ENCODE measurements at regions not wholly inside any gene's neighbourhood (a gene's known extent, or its start where the extent isn't known, plus 50 kb on each side); places are given as distances from the start of the nearest gene placed in this dataset.

GRCh38 chr10:125283191-125283835 is 123.0 kb upstream of the CTBP2 start:
- no peak overlapping the region for H3K23ac ChIP-seq (ENCODE audit: low read length)
- H2BK5ac ChIP-seq (ENCODE audit: low read depth, low read length, poor library complexity), result no peak overlapping the region
- DNase-seq, result peak in 1 of 2 donors; percentile 9
- no peaks in the 10 kb centered on the region for H3K79me2 ChIP-seq (ENCODE audit: control insufficient read depth, insufficient read depth, low read length, poor library complexity)
- H3K36me3 ChIP-seq (ENCODE audit: control insufficient read depth in 1 of 2, insufficient read depth in 2 of 2, low read length in 2 of 2), result no peaks in the 10 kb centered on the region
- no peak overlapping the region for H4K8ac ChIP-seq (ENCODE audit: low read depth, low read length)
- WGBS (ENCODE audit: extremely low coverage, insufficient coverage, insufficient read length), result no CpG with 5 or more reads among the region's 7 CpGs
- no peak overlapping the region for H4K91ac ChIP-seq (ENCODE audit: low read depth, low read length)
- no peak overlapping the region for H3K9ac ChIP-seq (ENCODE audit: low read length)
- H3K27me3 ChIP-seq (ENCODE audit: insufficient read depth, low read length), result no peaks in the 10 kb centered on the region
- no peaks in the 10 kb centered on the region for H3K79me1 ChIP-seq (ENCODE audit: low read length)
- no peak overlapping the region for H3K27ac ChIP-seq (ENCODE audit: low read depth, low read length)
- H3K18ac ChIP-seq (ENCODE audit: low read length), result no peak overlapping the region
- no peaks in the 10 kb centered on the region for H3K4me1 ChIP-seq (ENCODE audit: control insufficient read depth in 1 of 2, insufficient read depth in 2 of 2, low read length in 2 of 2)
- no peak overlapping the region for H2AFZ ChIP-seq (ENCODE audit: insufficient read depth, low read length, poor library complexity)
- H3K4me3 ChIP-seq (ENCODE audit: low read depth, low read length), result no peak overlapping the region
- H2BK120ac ChIP-seq (ENCODE audit: insufficient read depth, low read length, poor library complexity), result no peak overlapping the region
- H2BK12ac ChIP-seq (ENCODE audit: low read length), result no peak overlapping the region
- H3K4me2 ChIP-seq (ENCODE audit: low read length), result no peak overlapping the region
- no peaks in the 10 kb centered on the region for H3K9me3 ChIP-seq (ENCODE audit: insufficient read depth, low read depth, low read length)
- no peak overlapping the region for H3K14ac ChIP-seq (ENCODE audit: low read length)
- H3K4ac ChIP-seq (ENCODE audit: low read depth, low read length), result no peak overlapping the region
- H4K12ac ChIP-seq (ENCODE audit: low read depth, low read length), result no peak overlapping the region
- H2AK5ac ChIP-seq (ENCODE audit: low read length), result no peak overlapping the region

GRCh38 chr10:125281091-125281490 is 120.7 kb upstream of the CTBP2 start:
- H3K36me3 ChIP-seq (ENCODE audit: control insufficient read depth in 1 of 2, insufficient read depth in 2 of 2, low read length in 2 of 2), result no peaks in the 10 kb centered on the region
- no peak overlapping the region for H2BK120ac ChIP-seq (ENCODE audit: insufficient read depth, low read length, poor library complexity)
- no peak overlapping the region for H2AFZ ChIP-seq (ENCODE audit: insufficient read depth, low read length, poor library complexity)
- no peak overlapping the region for H4K12ac ChIP-seq (ENCODE audit: low read depth, low read length)
- no peak overlapping the region for H3K23ac ChIP-seq (ENCODE audit: low read length)
- H2BK5ac ChIP-seq (ENCODE audit: low read depth, low read length, poor library complexity), result no peak overlapping the region
- no peaks in the 10 kb centered on the region for H3K4me1 ChIP-seq (ENCODE audit: control insufficient read depth in 1 of 2, insufficient read depth in 2 of 2, low read length in 2 of 2)
- H2BK12ac ChIP-seq (ENCODE audit: low read length), result no peak overlapping the region
- H3K4me3 ChIP-seq (ENCODE audit: low read depth, low read length), result no peak overlapping the region
- no peak overlapping the region for H4K91ac ChIP-seq (ENCODE audit: low read depth, low read length)
- H3K27ac ChIP-seq (ENCODE audit: low read depth, low read length), result no peak overlapping the region
- no CpG with 5 or more reads among the region's 6 CpGs for WGBS (ENCODE audit: extremely low coverage, insufficient coverage, insufficient read length)
- DNase-seq, result no peak
- no peak overlapping the region for H2AK5ac ChIP-seq (ENCODE audit: low read length)
- H3K9ac ChIP-seq (ENCODE audit: low read length), result no peak overlapping the region
- no peak overlapping the region for H3K4me2 ChIP-seq (ENCODE audit: low read length)
- H3K79me1 ChIP-seq (ENCODE audit: low read length), result no peaks in the 10 kb centered on the region
- H4K8ac ChIP-seq (ENCODE audit: low read depth, low read length), result no peak overlapping the region
- no peaks in the 10 kb centered on the region for H3K79me2 ChIP-seq (ENCODE audit: control insufficient read depth, insufficient read depth, low read length, poor library complexity)
- no peaks in the 10 kb centered on the region for H3K9me3 ChIP-seq (ENCODE audit: insufficient read depth, low read depth, low read length)
- H3K4ac ChIP-seq (ENCODE audit: low read depth, low read length), result no peak overlapping the region
- H3K18ac ChIP-seq (ENCODE audit: low read length), result no peak overlapping the region
- H3K14ac ChIP-seq (ENCODE audit: low read length), result no peak overlapping the region
- H3K27me3 ChIP-seq (ENCODE audit: insufficient read depth, low read length), result no peaks in the 10 kb centered on the region

GRCh38 chr10:125276133-125276532 is 115.8 kb upstream of the CTBP2 start:
- H3K4me2 ChIP-seq (ENCODE audit: low read length), result no peak overlapping the region
- no peak overlapping the region for H4K12ac ChIP-seq (ENCODE audit: low read depth, low read length)
- no CpG with 5 or more reads among the region's 2 CpGs for WGBS (ENCODE audit: extremely low coverage, insufficient coverage, insufficient read length)
- H4K8ac ChIP-seq (ENCODE audit: low read depth, low read length), result no peak overlapping the region
- H3K23ac ChIP-seq (ENCODE audit: low read length), result no peak overlapping the region
- no peak overlapping the region for H2AFZ ChIP-seq (ENCODE audit: insufficient read depth, low read length, poor library complexity)
- no peak overlapping the region for H3K14ac ChIP-seq (ENCODE audit: low read length)
- no peak overlapping the region for H4K91ac ChIP-seq (ENCODE audit: low read depth, low read length)
- H3K79me1 ChIP-seq (ENCODE audit: low read length), result no peaks in the 10 kb centered on the region
- H2AK5ac ChIP-seq (ENCODE audit: low read length), result no peak overlapping the region
- no peak for DNase-seq
- no peak overlapping the region for H2BK12ac ChIP-seq (ENCODE audit: low read length)
- H3K4me1 ChIP-seq (ENCODE audit: control insufficient read depth in 1 of 2, insufficient read depth in 2 of 2, low read length in 2 of 2), result no peaks in the 10 kb centered on the region
- H3K4ac ChIP-seq (ENCODE audit: low read depth, low read length), result no peak overlapping the region
- no peaks in the 10 kb centered on the region for H3K9me3 ChIP-seq (ENCODE audit: insufficient read depth, low read depth, low read length)
- H3K18ac ChIP-seq (ENCODE audit: low read length), result no peak overlapping the region
- no peaks in the 10 kb centered on the region for H3K27me3 ChIP-seq (ENCODE audit: insufficient read depth, low read length)
- no peaks in the 10 kb centered on the region for H3K79me2 ChIP-seq (ENCODE audit: control insufficient read depth, insufficient read depth, low read length, poor library complexity)
- no peak overlapping the region for H3K9ac ChIP-seq (ENCODE audit: low read length)
- no peak overlapping the region for H2BK120ac ChIP-seq (ENCODE audit: insufficient read depth, low read length, poor library complexity)
- no peaks in the 10 kb centered on the region for H3K36me3 ChIP-seq (ENCODE audit: control insufficient read depth in 1 of 2, insufficient read depth in 2 of 2, low read length in 2 of 2)
- no peak overlapping the region for H3K27ac ChIP-seq (ENCODE audit: low read depth, low read length)
- no peak overlapping the region for H2BK5ac ChIP-seq (ENCODE audit: low read depth, low read length, poor library complexity)
- no peak overlapping the region for H3K4me3 ChIP-seq (ENCODE audit: low read depth, low read length)

GRCh38 chr10:125274961-125275360 is 114.6 kb upstream of the CTBP2 start:
- Histone ChIP-seq H3K79me2 (ENCODE audit: control insufficient read depth, insufficient read depth, low read length, poor library complexity) (no peaks in the 10 kb centered on the region), H4K12ac (ENCODE audit: low read depth, low read length) (no peak overlapping the region), H3K36me3 (ENCODE audit: control insufficient read depth in 1 of 2, insufficient read depth in 2 of 2, low read length in 2 of 2) (no peaks in the 10 kb centered on the region), H3K4ac (ENCODE audit: low read depth, low read length) (no peak overlapping the region), H2BK5ac (ENCODE audit: low read depth, low read length, poor library complexity) (no peak overlapping the region), H3K23ac (ENCODE audit: low read length) (no peak overlapping the region), H2BK12ac (ENCODE audit: low read length) (no peak overlapping the region), H2AK5ac (ENCODE audit: low read length) (no peak overlapping the region), H2BK120ac (ENCODE audit: insufficient read depth, low read length, poor library complexity) (no peak overlapping the region), H4K91ac (ENCODE audit: low read depth, low read length) (no peak overlapping the region), H4K8ac (ENCODE audit: low read depth, low read length) (no peak overlapping the region), H3K14ac (ENCODE audit: low read length) (no peak overlapping the region), H3K27ac (ENCODE audit: low read depth, low read length) (no peak overlapping the region), H3K4me3 (ENCODE audit: low read depth, low read length) (no peak overlapping the region), H3K79me1 (ENCODE audit: low read length) (no peaks in the 10 kb centered on the region), H3K27me3 (ENCODE audit: insufficient read depth, low read length) (no peaks in the 10 kb centered on the region), H2AFZ (ENCODE audit: insufficient read depth, low read length, poor library complexity) (no peak overlapping the region), H3K4me1 (ENCODE audit: control insufficient read depth in 1 of 2, insufficient read depth in 2 of 2, low read length in 2 of 2) (no peaks in the 10 kb centered on the region), H3K9me3 (ENCODE audit: insufficient read depth, low read depth, low read length) (no peaks in the 10 kb centered on the region), H3K18ac (ENCODE audit: low read length) (no peak overlapping the region), H3K4me2 (ENCODE audit: low read length) (no peak overlapping the region), H3K9ac (ENCODE audit: low read length) (no peak overlapping the region)
- DNase-seq, result no peak
- WGBS (ENCODE audit: extremely low coverage, insufficient coverage, insufficient read length), result no CpG with 5 or more reads among the region's 5 CpGs
